Astrocyte (in vitro differentiated cells and primary cell): ENCODE measurements at regions not wholly inside any gene's neighbourhood (a gene's known extent, or its start where the extent isn't known, plus 50 kb on each side); places are given as distances from the start of the nearest gene placed in this dataset.

Source experiments
- DNase-seq: peaks from one replicate; pipeline ENCODE4 v3.0.0-alpha.2; 2010; ENCODE audit warnings: low read depth
- FAIRE-seq: peaks from 2 replicates; lab custom pipeline; 2011; peaks lifted over from hg19 to GRCh38; lab: Jason Lieb, UNC
- H2AFZ ChIP-seq: 2 replicates; pipeline ENCODE4 v1.6.0; 2012; ENCODE audit warnings: low read depth, low read length, inconsistent platforms
- H3K27ac ChIP-seq: 2 replicates; pipeline ENCODE4 v1.5.1; 2011; ENCODE audit warnings: low read depth, low read length, inconsistent platforms
- H3K27me3 ChIP-seq: 2 replicates; pipeline ENCODE4 v1.6.0; 2011; ENCODE audit warnings: low read length, inconsistent platforms; ENCODE audit not compliant: insufficient read depth
- H3K36me3 ChIP-seq: 2 replicates; pipeline ENCODE4 v1.5.1; 2011; ENCODE audit warnings: low read length, inconsistent platforms; ENCODE audit not compliant: insufficient read depth
- H3K4me1 ChIP-seq: 2 replicates; pipeline ENCODE4 v1.5.1; 2011; ENCODE audit warnings: low read length, inconsistent platforms; ENCODE audit not compliant: insufficient read depth
- H3K4me2 ChIP-seq: 2 replicates; pipeline ENCODE4 v1.6.0; 2012; ENCODE audit warnings: low read length, inconsistent platforms
- H3K4me3 ChIP-seq: 2 replicates; pipeline ENCODE4 v1.5.1; 2011; ENCODE audit warnings: low read depth, mild to moderate bottlenecking, low read length, inconsistent platforms; ENCODE audit not compliant: insufficient read depth
- H3K79me2 ChIP-seq: 2 replicates; pipeline ENCODE4 v1.6.0; 2012; ENCODE audit warnings: mild to moderate bottlenecking, low read length, inconsistent platforms; ENCODE audit not compliant: insufficient read depth
- H3K9ac ChIP-seq: 2 replicates; pipeline ENCODE4 v1.6.0; 2012; ENCODE audit warnings: mild to moderate bottlenecking, low read length, inconsistent platforms
- H3K9me3 ChIP-seq: 2 replicates; pipeline ENCODE4 v1.5.1; 2012; ENCODE audit warnings: low read depth, mild to moderate bottlenecking, low read length, inconsistent platforms; ENCODE audit not compliant: insufficient read depth
- H4K20me1 ChIP-seq: 2 replicates; pipeline ENCODE4 v1.6.0; 2012; ENCODE audit warnings: low read length, inconsistent platforms; ENCODE audit not compliant: insufficient read depth
- H3K27ac Mint-ChIP-seq: one replicate; pipeline ENCODE4 v1.8.0; 2021; ENCODE audit warnings: mild to moderate bottlenecking, mixed read lengths; ENCODE audit not compliant: unreplicated experiment
- H3K27me3 Mint-ChIP-seq: one replicate; pipeline ENCODE4 v1.8.0; 2021; ENCODE audit warnings: low read depth, mixed read lengths; ENCODE audit not compliant: unreplicated experiment
- H3K36me3 Mint-ChIP-seq: one replicate; pipeline ENCODE4 v1.8.0; 2021; ENCODE audit warnings: low read depth, mixed read lengths; ENCODE audit not compliant: unreplicated experiment
- H3K4me1 Mint-ChIP-seq: one replicate; pipeline ENCODE4 v1.8.0; 2021; ENCODE audit warnings: low read depth, mixed read lengths; ENCODE audit not compliant: unreplicated experiment
- H3K4me3 Mint-ChIP-seq: one replicate; pipeline ENCODE4 v1.8.0; 2021; ENCODE audit warnings: mild to moderate bottlenecking, moderate library complexity, mixed read lengths; ENCODE audit not compliant: unreplicated experiment
- H3K9me3 Mint-ChIP-seq: one replicate; pipeline ENCODE4 v1.8.0; 2021; ENCODE audit warnings: mild to moderate bottlenecking, mixed read lengths; ENCODE audit not compliant: unreplicated experiment
- EZH2 ChIP-seq: IDR thresholded peaks from 2 replicates; pipeline ENCODE4 v1.6.1; 2012; ENCODE audit warnings: mild to moderate bottlenecking, low read length, inconsistent platforms; ENCODE audit not compliant: insufficient read depth
- TF ChIP-seq, protein P1 (sequence below): IDR thresholded peaks from 2 replicates; pipeline ENCODE4 v1.5.1; 2011; ENCODE audit warnings: low read depth, mild to moderate bottlenecking, inconsistent platforms, low read length, moderate library complexity; ENCODE audit not compliant: insufficient read depth

DNA sequence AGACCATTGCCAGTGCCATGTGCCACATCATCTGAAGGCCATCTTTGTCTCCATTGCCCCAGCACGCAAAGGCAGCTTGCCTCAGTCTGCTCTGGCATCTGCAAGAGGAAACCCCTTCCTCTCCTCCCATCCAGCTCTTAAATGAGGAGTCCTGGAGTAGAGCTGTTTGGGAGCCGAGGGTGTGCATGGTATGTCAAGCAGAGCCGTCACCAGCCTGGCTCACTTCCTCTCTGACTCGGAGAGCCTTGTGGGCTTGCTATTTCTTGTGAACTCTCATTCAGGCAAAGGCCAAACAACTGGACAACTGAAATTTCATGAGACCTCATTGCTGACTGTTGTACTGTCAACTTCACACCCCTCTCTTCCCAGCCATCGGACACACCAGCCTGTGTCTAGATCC is 143.9 kb downstream of the SIPA1L2 start:
- Histone ChIP-seq H3K9me3 (no peaks in the 10 kb centered on the region), H3K4me1 (peaks cover 4% of the 10 kb centered on the region), H3K4me2 (no peak overlapping the region), H3K79me2 (no peaks in the 10 kb centered on the region), H3K27ac (no peak overlapping the region), H3K36me3 (no peaks in the 10 kb centered on the region), H3K4me3 (no peak overlapping the region), H4K20me1 (no peaks in the 10 kb centered on the region), H2AFZ (no peak overlapping the region), H3K9ac (no peak overlapping the region), H3K27me3 (no peaks in the 10 kb centered on the region)
- Mint-ChIP-seq H3K4me3 (no peak overlapping the region), H3K9me3 (no peaks in the 10 kb centered on the region), H3K27me3 (no peaks in the 10 kb centered on the region), H3K4me1 (peaks cover 21% of the 10 kb centered on the region), H3K27ac (no peak overlapping the region), H3K36me3 (peaks cover 12% of the 10 kb centered on the region)
- TF ChIP-seq, protein P1, sequence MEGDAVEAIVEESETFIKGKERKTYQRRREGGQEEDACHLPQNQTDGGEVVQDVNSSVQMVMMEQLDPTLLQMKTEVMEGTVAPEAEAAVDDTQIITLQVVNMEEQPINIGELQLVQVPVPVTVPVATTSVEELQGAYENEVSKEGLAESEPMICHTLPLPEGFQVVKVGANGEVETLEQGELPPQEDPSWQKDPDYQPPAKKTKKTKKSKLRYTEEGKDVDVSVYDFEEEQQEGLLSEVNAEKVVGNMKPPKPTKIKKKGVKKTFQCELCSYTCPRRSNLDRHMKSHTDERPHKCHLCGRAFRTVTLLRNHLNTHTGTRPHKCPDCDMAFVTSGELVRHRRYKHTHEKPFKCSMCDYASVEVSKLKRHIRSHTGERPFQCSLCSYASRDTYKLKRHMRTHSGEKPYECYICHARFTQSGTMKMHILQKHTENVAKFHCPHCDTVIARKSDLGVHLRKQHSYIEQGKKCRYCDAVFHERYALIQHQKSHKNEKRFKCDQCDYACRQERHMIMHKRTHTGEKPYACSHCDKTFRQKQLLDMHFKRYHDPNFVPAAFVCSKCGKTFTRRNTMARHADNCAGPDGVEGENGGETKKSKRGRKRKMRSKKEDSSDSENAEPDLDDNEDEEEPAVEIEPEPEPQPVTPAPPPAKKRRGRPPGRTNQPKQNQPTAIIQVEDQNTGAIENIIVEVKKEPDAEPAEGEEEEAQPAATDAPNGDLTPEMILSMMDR, result no peak
- TF ChIP-seq EZH2, result no peak
- FAIRE-seq (no peak), DNase-seq (no peak)

DNA sequence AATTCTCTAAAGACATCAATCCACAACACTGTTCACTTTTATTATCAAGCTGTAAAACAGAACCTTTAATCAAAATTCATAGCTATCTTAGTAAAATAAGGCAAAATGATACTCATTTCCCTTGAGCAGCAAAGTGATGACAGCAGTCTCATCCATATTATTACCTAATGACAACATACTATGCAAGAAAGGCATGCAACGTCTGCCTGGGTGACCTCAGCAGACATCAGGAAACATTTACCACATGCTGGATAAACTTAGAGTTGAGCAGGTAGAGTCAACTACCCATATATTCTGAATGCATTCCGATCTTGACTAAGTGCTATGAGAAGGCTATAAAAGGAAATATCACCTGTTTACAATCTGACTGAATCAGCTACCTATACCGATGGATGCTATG is 145.1 kb downstream of the SIPA1L2 start:
- H3K27ac ChIP-seq, result no peak overlapping the region
- H2AFZ ChIP-seq, result no peak overlapping the region
- H3K4me1 ChIP-seq, result peaks cover 4% of the 10 kb centered on the region
- DNase-seq (no peak), FAIRE-seq (no peak)
- Mint-ChIP-seq H3K4me3 (no peak overlapping the region), H3K27me3 (no peaks in the 10 kb centered on the region), H3K4me1 (peaks cover 21% of the 10 kb centered on the region), H3K9me3 (no peaks in the 10 kb centered on the region), H3K27ac (no peak overlapping the region), H3K36me3 (peaks cover 8% of the 10 kb centered on the region)
- no peaks in the 10 kb centered on the region for H4K20me1 ChIP-seq
- H3K4me3 ChIP-seq, result no peak overlapping the region
- no peaks in the 10 kb centered on the region for H3K27me3 ChIP-seq
- TF ChIP-seq EZH2, result no peak
- TF ChIP-seq, protein P1, result no peak
- no peaks in the 10 kb centered on the region for H3K9me3 ChIP-seq
- no peak overlapping the region for H3K9ac ChIP-seq
- no peaks in the 10 kb centered on the region for H3K36me3 ChIP-seq
- no peaks in the 10 kb centered on the region for H3K79me2 ChIP-seq
- H3K4me2 ChIP-seq, result no peak overlapping the region

DNA sequence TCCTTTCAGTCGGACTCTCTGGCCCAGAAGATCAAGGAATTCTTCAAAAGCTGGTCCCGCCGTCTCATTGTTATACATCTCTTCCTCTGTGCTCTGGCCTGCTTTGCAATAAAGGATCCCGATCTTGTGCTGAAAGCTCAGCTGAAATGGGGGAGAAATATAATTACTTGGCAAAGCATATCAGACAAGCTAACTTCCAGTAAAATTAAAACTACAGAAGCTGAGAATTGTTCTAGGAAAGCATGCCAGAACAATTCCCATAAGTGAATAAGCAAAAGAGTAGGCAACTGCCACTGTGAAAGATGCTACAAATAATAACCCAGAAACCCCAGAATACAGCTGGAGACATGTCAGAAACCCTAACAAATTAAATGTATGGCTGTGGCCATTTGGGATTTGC is 146.1 kb downstream of the SIPA1L2 start:
- Mint-ChIP-seq H3K36me3 (peaks cover 2% of the 10 kb centered on the region), H3K9me3 (no peaks in the 10 kb centered on the region), H3K27ac (no peak overlapping the region), H3K27me3 (no peaks in the 10 kb centered on the region), H3K4me3 (no peak overlapping the region), H3K4me1 (peaks cover 25% of the 10 kb centered on the region)
- no peak overlapping the region for H3K4me3 ChIP-seq
- H3K9me3 ChIP-seq, result no peaks in the 10 kb centered on the region
- no peaks in the 10 kb centered on the region for H3K79me2 ChIP-seq
- TF ChIP-seq EZH2, result no peak
- TF ChIP-seq, protein P1, result no peak
- no peak overlapping the region for H3K4me2 ChIP-seq
- peaks cover 4% of the 10 kb centered on the region for H3K4me1 ChIP-seq
- H2AFZ ChIP-seq, result no peak overlapping the region
- H3K27me3 ChIP-seq, result no peaks in the 10 kb centered on the region
- no peak overlapping the region for H3K9ac ChIP-seq
- H3K27ac ChIP-seq, result no peak overlapping the region
- no peak for FAIRE-seq
- DNase-seq, result no peak
- H3K36me3 ChIP-seq, result no peaks in the 10 kb centered on the region
- no peaks in the 10 kb centered on the region for H4K20me1 ChIP-seq
